Suprapubic skin (tissue), 4 donors: ENCODE measurements at regions not wholly inside any gene's neighbourhood (a gene's known extent, or its start where the extent isn't known, plus 50 kb on each side); places are given as distances from the start of the nearest gene placed in this dataset.

ENCODE experiments used
- DNase-seq, 2 donors: peaks; one replicate each; pipeline ENCODE4 v3.0.0-alpha.2; 2019; ENCODE audit warnings: low spot score in 2 of 2
- H3K27ac ChIP-seq: fragments of 200-600 bp; sonication (generic); one replicate; pipeline ENCODE4 v1.5.1; 2019
- H3K27me3 ChIP-seq: fragments of 200-600 bp; sonication (generic); one replicate; pipeline ENCODE4 v1.5.1; 2019
- H3K36me3 ChIP-seq: fragments of 200-600 bp; sonication (generic); one replicate; pipeline ENCODE4 v1.5.1; 2019
- H3K4me1 ChIP-seq: fragments of 200-600 bp; sonication (generic); one replicate; pipeline ENCODE4 v1.5.1; 2019
- H3K4me3 ChIP-seq: fragments of 200-600 bp; sonication (generic); one replicate; pipeline ENCODE4 v1.5.1; 2019; ENCODE audit warnings: mild to moderate bottlenecking
- H3K9me3 ChIP-seq: fragments of 200-600 bp; sonication (generic); one replicate; pipeline ENCODE4 v1.5.1; 2019
- EP300 ChIP-seq: sonication (generic); formaldehyde crosslinking; IDR thresholded peaks from one replicate; pipeline ENCODE4 v1.6.1; 2017; ENCODE audit warnings: antibody characterized with exemption
- POLR2A ChIP-seq, 2 donors: fragments of 450-650 bp; IDR thresholded peaks; one replicate each; pipeline ENCODE4 v1.6.1; 2017; ENCODE audit warnings: antibody characterized with exemption in 2 of 2, mild to moderate bottlenecking in 2 of 2, moderate library complexity in 2 of 2
- POLR2AphosphoS5 ChIP-seq, 3 donors: sonication (generic); formaldehyde crosslinking; IDR thresholded peaks; one replicate each; pipeline ENCODE4 v1.6.1; 2017; ENCODE audit warnings: antibody characterized with exemption in 3 of 3
- WGBS: methylation state at CpG from one replicate; pipeline ENCODE4 v1.1.5; 2018; 5-methylcytosine and 5-hydroxymethylcytosine counted together
- TF ChIP-seq, protein P1 (sequence below), 2 donors: fragments of 200-600 bp in 1 of 2; fragments of 450-650 bp in 1 of 2; sonication (generic) in 1 of 2; IDR thresholded peaks; one replicate each; pipeline ENCODE4 v1.5.1; 2016 to 2019; ENCODE audit warnings: antibody characterized with exemption in 2 of 2, mild to moderate bottlenecking in 1 of 2, moderate library complexity in 1 of 2

- no peak for DNase-seq
- H3K27ac ChIP-seq, result no peak overlapping the region
- H3K4me1 ChIP-seq, result no peaks in the 10 kb centered on the region
- no peaks in the 10 kb centered on the region for H3K9me3 ChIP-seq
- no peaks in the 10 kb centered on the region for H3K36me3 ChIP-seq
- no peaks in the 10 kb centered on the region for H3K27me3 ChIP-seq
- no peak overlapping the region for H3K4me3 ChIP-seq
- 75% methylated on average over 5 of the region's 5 CpGs for WGBS
- TF ChIP-seq POLR2AphosphoS5 (IDR thresholded peaks at IDR 0.05) (no peak), EP300 (no peak), POLR2A (IDR thresholded peaks at IDR 0.05) (no peak)
- TF ChIP-seq, protein P1, sequence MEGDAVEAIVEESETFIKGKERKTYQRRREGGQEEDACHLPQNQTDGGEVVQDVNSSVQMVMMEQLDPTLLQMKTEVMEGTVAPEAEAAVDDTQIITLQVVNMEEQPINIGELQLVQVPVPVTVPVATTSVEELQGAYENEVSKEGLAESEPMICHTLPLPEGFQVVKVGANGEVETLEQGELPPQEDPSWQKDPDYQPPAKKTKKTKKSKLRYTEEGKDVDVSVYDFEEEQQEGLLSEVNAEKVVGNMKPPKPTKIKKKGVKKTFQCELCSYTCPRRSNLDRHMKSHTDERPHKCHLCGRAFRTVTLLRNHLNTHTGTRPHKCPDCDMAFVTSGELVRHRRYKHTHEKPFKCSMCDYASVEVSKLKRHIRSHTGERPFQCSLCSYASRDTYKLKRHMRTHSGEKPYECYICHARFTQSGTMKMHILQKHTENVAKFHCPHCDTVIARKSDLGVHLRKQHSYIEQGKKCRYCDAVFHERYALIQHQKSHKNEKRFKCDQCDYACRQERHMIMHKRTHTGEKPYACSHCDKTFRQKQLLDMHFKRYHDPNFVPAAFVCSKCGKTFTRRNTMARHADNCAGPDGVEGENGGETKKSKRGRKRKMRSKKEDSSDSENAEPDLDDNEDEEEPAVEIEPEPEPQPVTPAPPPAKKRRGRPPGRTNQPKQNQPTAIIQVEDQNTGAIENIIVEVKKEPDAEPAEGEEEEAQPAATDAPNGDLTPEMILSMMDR (IDR thresholded peaks at IDR 0.05), result no peak
Measured at GRCh38 chr3:176577447-176577846, 619.8 kb downstream of the TBL1XR1 start.

DNA sequence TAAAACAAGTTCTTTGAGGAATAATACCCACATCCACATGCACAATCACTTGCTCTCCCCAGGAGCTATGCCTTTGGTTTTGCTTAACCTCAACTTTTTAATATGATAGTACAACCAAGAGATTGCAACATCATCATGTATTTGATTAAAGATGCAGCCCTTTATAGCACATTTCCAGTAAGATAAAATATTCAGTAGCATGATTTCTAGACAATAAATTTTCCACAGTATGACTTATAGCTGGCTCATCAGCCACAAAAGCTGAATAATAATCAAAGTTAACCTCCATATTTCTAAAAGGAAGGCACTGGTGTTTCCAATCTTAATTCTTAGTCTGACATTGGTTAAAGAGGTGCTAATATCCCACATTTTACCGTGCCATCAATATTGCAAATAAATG is 622.5 kb downstream of the TBL1XR1 start:
- Histone ChIP-seq H3K36me3 (no peaks in the 10 kb centered on the region), H3K4me3 (no peak overlapping the region), H3K9me3 (no peaks in the 10 kb centered on the region), H3K27ac (no peak overlapping the region), H3K27me3 (no peaks in the 10 kb centered on the region), H3K4me1 (no peaks in the 10 kb centered on the region)
- WGBS, result 0% methylated on average over 1 of the region's 1 CpG
- no peak for DNase-seq
- TF ChIP-seq EP300 (no peak), POLR2A (IDR thresholded peaks at IDR 0.05) (no peak), POLR2AphosphoS5 (IDR thresholded peaks at IDR 0.05) (no peak)
- TF ChIP-seq, protein P1 (IDR thresholded peaks at IDR 0.05), result no peak

DNA sequence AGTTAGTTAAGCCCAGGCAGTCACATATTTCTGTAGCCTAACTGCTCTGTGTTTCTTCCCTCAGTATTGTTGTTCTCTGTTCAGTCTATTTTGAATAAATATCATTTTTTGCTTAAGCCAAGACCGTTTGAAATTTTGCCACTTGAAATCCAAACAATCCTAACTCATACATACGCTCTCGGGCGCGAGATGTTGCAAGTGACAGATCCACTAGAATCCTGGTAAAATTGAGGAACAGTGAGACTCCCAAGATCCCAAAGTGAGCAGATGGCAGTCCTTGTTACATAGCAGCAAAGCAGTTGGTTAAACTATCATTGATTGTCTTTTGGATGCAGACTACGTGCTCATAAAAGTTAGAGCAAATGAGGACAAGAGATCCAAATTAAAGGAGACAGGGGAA is 625.4 kb downstream of the TBL1XR1 start:
- WGBS, result 84% methylated on average over 6 of the region's 6 CpGs
- no peak for TF ChIP-seq POLR2AphosphoS5 (IDR thresholded peaks at IDR 0.05)
- no peak for TF ChIP-seq POLR2A (IDR thresholded peaks at IDR 0.05)
- no peak for TF ChIP-seq EP300
- TF ChIP-seq, protein P1 (IDR thresholded peaks at IDR 0.05), result no peak

DNA sequence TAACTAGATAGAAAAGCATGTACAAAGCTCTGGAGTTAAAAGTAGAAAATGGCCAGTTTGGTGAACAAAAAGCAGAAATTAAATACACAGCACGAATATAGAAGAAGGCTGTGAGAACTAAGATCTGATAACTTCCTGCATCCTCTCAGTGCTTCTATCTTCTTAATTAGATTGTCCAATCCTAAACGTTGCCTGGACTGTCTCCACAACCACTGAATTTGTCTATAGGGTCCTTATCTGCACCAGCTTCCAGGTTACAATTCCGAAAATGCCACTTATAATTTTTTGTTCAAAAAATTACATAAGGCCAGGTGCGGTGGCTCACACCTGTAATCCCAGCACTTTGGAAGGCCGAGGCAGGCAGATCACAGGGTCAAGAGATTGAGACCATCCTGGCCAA is 626.3 kb downstream of the TBL1XR1 start:
- H3K4me3 ChIP-seq, result no peak overlapping the region
- no peak for DNase-seq
- no peaks in the 10 kb centered on the region for H3K27me3 ChIP-seq
- H3K4me1 ChIP-seq, result no peaks in the 10 kb centered on the region
- H3K27ac ChIP-seq, result no peak overlapping the region
- no peaks in the 10 kb centered on the region for H3K36me3 ChIP-seq
- no peaks in the 10 kb centered on the region for H3K9me3 ChIP-seq
- 82% methylated on average over 5 of the region's 5 CpGs for WGBS
- TF ChIP-seq EP300, result no peak
- TF ChIP-seq POLR2AphosphoS5 (IDR thresholded peaks at IDR 0.05), result no peak
- TF ChIP-seq, protein P1 (IDR thresholded peaks at IDR 0.05), result no peak
- no peak for TF ChIP-seq POLR2A (IDR thresholded peaks at IDR 0.05)

More for the DNA sequence above, 625.4 kb downstream of the TBL1XR1 start:
- Histone ChIP-seq H3K27ac (no peak overlapping the region), H3K4me1 (no peaks in the 10 kb centered on the region), H3K27me3 (no peaks in the 10 kb centered on the region), H3K9me3 (no peaks in the 10 kb centered on the region), H3K36me3 (no peaks in the 10 kb centered on the region), H3K4me3 (no peak overlapping the region)
- DNase-seq, result no peak

DNA sequence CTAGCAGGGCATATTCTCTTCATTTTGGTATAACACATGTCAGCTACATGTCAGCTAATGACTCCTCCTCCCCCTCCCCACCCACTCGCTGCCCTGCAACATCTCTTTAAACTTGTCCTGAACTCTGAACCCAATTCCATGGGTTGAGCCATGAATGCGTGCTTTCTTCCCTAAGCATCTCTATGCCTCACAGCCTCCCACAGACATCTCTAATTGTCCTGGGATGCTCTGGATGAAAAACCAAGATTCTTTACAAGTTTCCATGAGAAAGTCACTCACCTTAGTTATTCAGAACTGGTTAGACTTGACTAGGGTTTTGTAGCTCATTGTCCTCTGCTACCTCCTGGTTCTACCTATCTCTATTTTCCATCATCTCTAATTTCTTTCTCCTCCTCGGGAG is 629.1 kb downstream of the TBL1XR1 start:
- TF ChIP-seq POLR2AphosphoS5 (IDR thresholded peaks at IDR 0.05) (no peak), POLR2A (IDR thresholded peaks at IDR 0.05) (no peak), EP300 (no peak)
- TF ChIP-seq, protein P1 (IDR thresholded peaks at IDR 0.05), result no peak
- 57% methylated on average over 3 of the region's 3 CpGs for WGBS

More for the DNA sequence above, 629.1 kb downstream of the TBL1XR1 start:
- no peak overlapping the region for H3K4me3 ChIP-seq
- no peaks in the 10 kb centered on the region for H3K4me1 ChIP-seq
- no peaks in the 10 kb centered on the region for H3K27me3 ChIP-seq
- H3K36me3 ChIP-seq, result no peaks in the 10 kb centered on the region
- no peak overlapping the region for H3K27ac ChIP-seq
- H3K9me3 ChIP-seq, result no peaks in the 10 kb centered on the region
- DNase-seq, result no peak
